ENCODE measurements at regions not wholly inside any gene's neighbourhood (a gene's known extent, or its start where the extent isn't known, plus 50 kb on each side); places are given as distances from the start of the nearest gene placed in this dataset.

DNA sequence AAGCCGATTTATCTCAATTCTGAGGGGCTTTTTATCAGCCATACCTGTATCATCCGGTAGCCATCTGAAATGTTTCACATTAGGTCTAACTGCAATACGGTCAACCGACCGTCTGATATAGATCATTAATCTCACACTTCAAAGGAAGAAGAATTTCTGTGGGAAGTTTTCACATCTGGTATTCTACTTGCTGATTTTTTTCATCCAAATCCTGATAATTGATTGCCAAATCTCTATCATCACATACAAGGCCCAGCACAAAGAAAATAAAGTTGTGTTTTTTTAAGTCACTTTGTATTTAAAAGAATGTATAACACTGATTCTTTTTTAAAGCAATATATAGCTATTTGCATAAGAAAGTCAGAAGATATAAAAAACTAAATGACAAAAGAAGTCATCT is 132.3 kb downstream of the DKK1 start:
- Histone ChIP-seq H3K27ac (no peak overlapping the region), H3K36me3 (replicated peaks in 1 of 2) (no peaks in the 10 kb centered on the region), H3K9me3 (replicated peaks in 1 of 3) (no peaks in the 10 kb centered on the region), H3K27me3 (no peaks in the 10 kb centered on the region), H3K4me3 (no peak overlapping the region), H3K4me1 (replicated peaks in 1 of 2) (peaks cover 4 to 15% of the 10 kb centered on the region in 2 donors)
- TF ChIP-seq, protein P1, sequence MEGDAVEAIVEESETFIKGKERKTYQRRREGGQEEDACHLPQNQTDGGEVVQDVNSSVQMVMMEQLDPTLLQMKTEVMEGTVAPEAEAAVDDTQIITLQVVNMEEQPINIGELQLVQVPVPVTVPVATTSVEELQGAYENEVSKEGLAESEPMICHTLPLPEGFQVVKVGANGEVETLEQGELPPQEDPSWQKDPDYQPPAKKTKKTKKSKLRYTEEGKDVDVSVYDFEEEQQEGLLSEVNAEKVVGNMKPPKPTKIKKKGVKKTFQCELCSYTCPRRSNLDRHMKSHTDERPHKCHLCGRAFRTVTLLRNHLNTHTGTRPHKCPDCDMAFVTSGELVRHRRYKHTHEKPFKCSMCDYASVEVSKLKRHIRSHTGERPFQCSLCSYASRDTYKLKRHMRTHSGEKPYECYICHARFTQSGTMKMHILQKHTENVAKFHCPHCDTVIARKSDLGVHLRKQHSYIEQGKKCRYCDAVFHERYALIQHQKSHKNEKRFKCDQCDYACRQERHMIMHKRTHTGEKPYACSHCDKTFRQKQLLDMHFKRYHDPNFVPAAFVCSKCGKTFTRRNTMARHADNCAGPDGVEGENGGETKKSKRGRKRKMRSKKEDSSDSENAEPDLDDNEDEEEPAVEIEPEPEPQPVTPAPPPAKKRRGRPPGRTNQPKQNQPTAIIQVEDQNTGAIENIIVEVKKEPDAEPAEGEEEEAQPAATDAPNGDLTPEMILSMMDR (IDR thresholded peaks at IDR 0.05) = no peak
- TF ChIP-seq POLR2A (IDR thresholded peaks at IDR 0.05) = no peak
- no peak for DNase-seq
- intact Hi-C loops (cut with DNase I) = no loop called here
- 59 to 67% (median 64%) methylated on average over 5 of the region's 5 CpGs for WGBS, 4 donors

DNA sequence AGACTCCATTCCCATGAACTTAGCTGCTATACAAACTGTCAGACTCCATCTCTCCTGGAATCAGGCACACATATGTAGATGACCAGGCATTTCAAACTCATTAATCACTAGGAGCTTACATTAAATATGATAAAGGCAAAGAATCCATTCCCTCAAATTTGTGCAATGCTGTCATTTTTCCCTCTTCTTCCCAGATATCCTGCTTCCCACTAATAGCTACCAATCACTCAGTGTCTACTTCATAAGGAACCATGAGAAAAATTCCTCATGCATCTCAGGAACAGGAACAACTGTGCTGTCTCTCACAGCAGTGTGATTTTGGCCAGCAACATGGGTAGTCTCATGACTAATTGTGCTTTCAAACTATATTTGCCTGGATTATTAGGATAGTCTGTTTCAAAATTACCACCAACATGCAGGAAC is 133.9 kb downstream of the DKK1 start:
- no peak for TF ChIP-seq POLR2A (IDR thresholded peaks at IDR 0.05)
- DNase-seq = no peak
- Histone ChIP-seq H3K4me1 (replicated peaks in 1 of 2) (peaks cover 4 to 12% of the 10 kb centered on the region in 2 donors), H3K9me3 (replicated peaks in 1 of 3) (no peaks in the 10 kb centered on the region), H3K27me3 (no peaks in the 10 kb centered on the region), H3K36me3 (replicated peaks in 1 of 2) (no peaks in the 10 kb centered on the region), H3K27ac (no peak overlapping the region), H3K4me3 (no peak overlapping the region)
- intact Hi-C loops (cut with DNase I) = no loop called here

DNA sequence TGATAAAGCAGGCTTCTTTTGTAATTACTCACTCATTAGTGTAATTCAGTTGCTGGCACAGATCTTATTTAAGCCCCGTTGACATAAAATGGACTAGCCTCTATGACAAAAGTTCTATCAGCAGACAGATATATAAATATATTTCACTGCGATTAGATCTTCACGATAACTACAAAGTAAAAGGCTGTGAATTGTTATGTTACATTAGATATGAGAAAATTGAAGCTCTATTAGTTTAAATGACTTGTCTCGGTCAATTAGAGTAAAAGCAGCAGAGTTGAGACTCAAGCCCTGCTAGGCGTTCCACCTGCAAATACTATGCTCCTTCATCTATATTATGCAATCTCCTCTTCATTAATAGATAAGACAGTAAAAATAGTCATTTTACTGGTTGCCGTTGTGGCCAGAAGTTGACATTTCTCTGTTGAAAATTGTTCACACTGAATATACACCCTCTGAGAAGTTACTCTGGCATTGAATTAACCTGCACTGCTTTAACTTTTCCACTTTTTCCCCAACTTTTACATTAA is 136.7 kb downstream of the DKK1 start:
- intact Hi-C loops (cut with DNase I) = no loop called here
- no peak overlapping the region for H3K27ac ChIP-seq

DNA sequence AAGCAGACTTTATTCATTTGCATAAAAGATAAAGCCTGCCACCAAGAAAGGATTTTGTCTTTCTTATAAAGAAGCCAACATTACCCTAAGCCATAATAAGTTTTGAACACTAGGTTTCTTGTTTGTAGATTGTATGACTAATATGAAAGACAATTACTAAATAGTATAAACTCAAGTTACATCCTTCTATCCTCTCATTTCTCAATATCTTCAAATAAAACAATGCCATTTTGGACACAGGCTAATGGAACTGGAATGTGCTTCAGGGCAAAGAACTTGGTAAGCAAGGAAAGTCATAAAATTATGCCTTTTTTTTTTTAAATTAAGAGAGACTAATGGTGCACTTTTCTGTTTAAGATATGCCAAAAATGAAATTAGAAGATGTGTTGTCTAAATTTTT is 137.7 kb downstream of the DKK1 start:
- intact Hi-C loops (cut with DNase I) = no loop called here
- TF ChIP-seq POLR2A (IDR thresholded peaks at IDR 0.05) = no peak
- TF ChIP-seq, protein P1 (IDR thresholded peaks at IDR 0.05) = no peak
- Histone ChIP-seq H3K4me1 (replicated peaks in 1 of 2) (no peaks in the 10 kb centered on the region), H3K9me3 (replicated peaks in 1 of 3) (no peaks in the 10 kb centered on the region), H3K27me3 (no peaks in the 10 kb centered on the region), H3K36me3 (replicated peaks in 1 of 2) (no peaks in the 10 kb centered on the region), H3K4me3 (no peak overlapping the region), H3K27ac (no peak overlapping the region)
- no peak for DNase-seq

More for the DNA sequence above, 136.7 kb downstream of the DKK1 start:
- H3K9me3 ChIP-seq (replicated peaks in 1 of 3) = no peaks in the 10 kb centered on the region
- H3K4me3 ChIP-seq = no peak overlapping the region
- DNase-seq = no peak
- TF ChIP-seq, protein P1 (IDR thresholded peaks at IDR 0.05) = no peak
- TF ChIP-seq POLR2A (IDR thresholded peaks at IDR 0.05) = no peak
- 81 to 89% (median 84%) methylated on average over 6 of the region's 6 CpGs for WGBS, 4 donors
- H3K36me3 ChIP-seq (replicated peaks in 1 of 2) = no peaks in the 10 kb centered on the region
- no peaks in the 10 kb centered on the region for H3K4me1 ChIP-seq (replicated peaks in 1 of 2)
- H3K27me3 ChIP-seq = no peaks in the 10 kb centered on the region

All from adrenal gland (tissue), 9 donors.